Cardiac muscle cell (in vitro differentiated cells and primary cell): ENCODE measurements at regions not wholly inside any gene's neighbourhood (a gene's known extent, or its start where the extent isn't known, plus 50 kb on each side); places are given as distances from the start of the nearest gene placed in this dataset.

Source experiments
- DNase-seq, 2 donors: peaks; one replicate each; pipeline versions ENCODE4 v3.0.0 to v3.0.0-alpha.2; 2010 to 2017; ENCODE audit warnings: low read depth in 1 of 2, low spot score in 1 of 2
- H3K27ac ChIP-seq: fragments of 200-600 bp; sonication (generic); 2 replicates; pipeline ENCODE4 v1.5.1; 2016
- H3K27me3 ChIP-seq: fragments of 200-600 bp; sonication (generic); 2 replicates; pipeline ENCODE4 v1.6.0; 2016; ENCODE audit warnings: control low read depth
- H3K36me3 ChIP-seq: fragments of 200-600 bp; sonication (generic); 2 replicates; pipeline ENCODE4 v1.5.1; 2016; ENCODE audit warnings: control low read depth
- H3K4me1 ChIP-seq: fragments of 200-600 bp; sonication (generic); 2 replicates; pipeline ENCODE4 v1.8.1; 2017; ENCODE audit warnings: low read depth, mild to moderate bottlenecking, mixed run types
- H3K4me3 ChIP-seq: fragments of 200-600 bp; sonication (generic); 2 replicates; pipeline ENCODE4 v1.5.1; 2016; ENCODE audit warnings: mild to moderate bottlenecking
- H3K9me3 ChIP-seq: fragments of 200-600 bp; sonication (generic); 2 replicates; pipeline ENCODE4 v1.5.1; 2017; ENCODE audit warnings: low read depth, mild to moderate bottlenecking, control low read depth
- CTCF ChIP-seq: IDR thresholded peaks from 2 replicates; pipeline ENCODE4 v1.5.1; 2012; ENCODE audit warnings: low read depth, mild to moderate bottlenecking, low read length

GRCh38 chr5:158278216-158278925 lies 419.4 kb upstream of the CLINT1 start:
- TF ChIP-seq CTCF: no peak
- no peaks in the 10 kb centered on the region for H3K27me3 ChIP-seq
- no peaks in the 10 kb centered on the region for H3K4me1 ChIP-seq
- H3K36me3 ChIP-seq: no peaks in the 10 kb centered on the region
- H3K27ac ChIP-seq: no peak overlapping the region
- H3K4me3 ChIP-seq: no peak overlapping the region
- no peak for DNase-seq
- H3K9me3 ChIP-seq: no peaks in the 10 kb centered on the region

DNA sequence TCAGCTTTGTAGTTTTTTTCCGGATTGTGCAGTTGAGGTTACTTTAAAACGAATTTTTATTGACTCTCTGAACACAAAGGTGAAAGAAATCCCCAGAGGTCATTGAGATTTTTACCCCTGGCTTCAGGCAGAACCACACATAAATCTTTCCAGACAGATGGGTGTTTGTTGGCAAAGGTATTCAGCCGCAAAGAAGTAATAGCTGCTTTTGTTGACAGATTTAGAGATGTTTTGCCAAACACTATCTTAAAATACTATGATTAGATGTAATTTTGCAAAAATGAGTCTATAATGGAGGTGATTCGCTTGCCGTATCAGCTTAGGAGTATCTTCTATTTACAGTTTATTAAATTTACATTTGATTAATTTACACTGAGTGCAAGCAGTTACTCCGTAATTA lies 418.3 kb upstream of the CLINT1 start:
- DNase-seq: no peak
- H3K9me3 ChIP-seq: no peaks in the 10 kb centered on the region
- H3K4me1 ChIP-seq: no peaks in the 10 kb centered on the region
- H3K36me3 ChIP-seq: no peaks in the 10 kb centered on the region
- no peaks in the 10 kb centered on the region for H3K27me3 ChIP-seq
- TF ChIP-seq CTCF: no peak
- no peak overlapping the region for H3K27ac ChIP-seq
- no peak overlapping the region for H3K4me3 ChIP-seq

DNA sequence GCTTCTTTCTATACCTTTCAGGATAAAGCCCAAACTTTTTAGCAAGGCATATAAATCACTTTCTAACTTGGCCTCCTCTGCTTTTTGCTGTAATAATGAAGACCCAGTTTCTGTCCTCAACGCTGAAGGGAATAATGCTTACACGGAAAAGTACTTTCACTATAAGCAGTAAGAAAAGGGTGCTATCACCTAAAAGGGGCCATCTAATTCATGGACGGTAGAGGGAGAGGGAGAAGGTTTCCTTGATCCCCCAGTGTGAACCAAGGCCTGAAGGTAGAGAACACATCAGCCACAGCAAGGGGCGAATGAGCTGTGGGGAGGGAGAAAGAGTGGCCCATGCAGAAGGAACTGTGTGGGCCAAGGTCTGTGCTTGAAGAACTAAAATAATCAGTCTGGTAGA lies 417.7 kb upstream of the CLINT1 start:
- no peak overlapping the region for H3K27ac ChIP-seq
- no peak for TF ChIP-seq CTCF
- H3K4me1 ChIP-seq: no peaks in the 10 kb centered on the region
- H3K36me3 ChIP-seq: no peaks in the 10 kb centered on the region
- H3K27me3 ChIP-seq: no peaks in the 10 kb centered on the region
- H3K9me3 ChIP-seq: no peaks in the 10 kb centered on the region
- no peak overlapping the region for H3K4me3 ChIP-seq
- DNase-seq: no peak

DNA sequence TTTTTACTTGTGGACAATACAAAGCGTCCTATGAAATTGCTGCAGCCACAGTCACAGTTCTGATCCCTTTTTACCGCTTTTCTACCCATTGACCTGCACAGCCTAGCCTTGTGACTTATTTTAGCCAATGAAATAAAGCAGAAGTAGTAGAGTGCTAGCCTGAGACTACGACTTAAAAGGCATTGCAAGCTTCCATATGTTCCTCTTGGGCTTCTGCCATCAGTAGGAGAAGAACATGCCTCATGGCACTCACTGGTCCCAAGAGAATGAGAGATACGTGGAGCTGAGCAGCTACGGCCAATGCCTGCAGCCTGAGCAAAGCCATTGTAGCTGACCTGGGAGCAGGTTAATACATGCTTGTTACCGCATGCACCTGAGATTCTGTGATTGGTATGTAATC lies 416.6 kb upstream of the CLINT1 start:
- Histone ChIP-seq H3K36me3 (no peaks in the 10 kb centered on the region), H3K9me3 (no peaks in the 10 kb centered on the region), H3K4me3 (no peak overlapping the region), H3K4me1 (no peaks in the 10 kb centered on the region), H3K27me3 (no peaks in the 10 kb centered on the region), H3K27ac (no peak overlapping the region)
- no peak for DNase-seq
- no peak for TF ChIP-seq CTCF

- TF ChIP-seq CTCF: no peak
- no peaks in the 10 kb centered on the region for H3K27me3 ChIP-seq
- H3K9me3 ChIP-seq: no peaks in the 10 kb centered on the region
- no peak overlapping the region for H3K27ac ChIP-seq
- no peak overlapping the region for H3K4me3 ChIP-seq
- no peaks in the 10 kb centered on the region for H3K36me3 ChIP-seq
- no peaks in the 10 kb centered on the region for H3K4me1 ChIP-seq
- DNase-seq: no peak
Measured at GRCh38 chr5:158273035-158273434, 414.1 kb upstream of the CLINT1 start.
